ENCODE measurements at regions not wholly inside any gene's neighbourhood (a gene's known extent, or its start where the extent isn't known, plus 50 kb on each side); places are given as distances from the start of the nearest gene placed in this dataset.

GRCh38 chr17:79191270-79191934 lies 116.8 kb downstream of the ENGASE start:
- H3K4me3 ChIP-seq (ENCODE audit: control insufficient read depth, low read depth, low read length): no peak overlapping the region
- TF ChIP-seq, protein P1, sequence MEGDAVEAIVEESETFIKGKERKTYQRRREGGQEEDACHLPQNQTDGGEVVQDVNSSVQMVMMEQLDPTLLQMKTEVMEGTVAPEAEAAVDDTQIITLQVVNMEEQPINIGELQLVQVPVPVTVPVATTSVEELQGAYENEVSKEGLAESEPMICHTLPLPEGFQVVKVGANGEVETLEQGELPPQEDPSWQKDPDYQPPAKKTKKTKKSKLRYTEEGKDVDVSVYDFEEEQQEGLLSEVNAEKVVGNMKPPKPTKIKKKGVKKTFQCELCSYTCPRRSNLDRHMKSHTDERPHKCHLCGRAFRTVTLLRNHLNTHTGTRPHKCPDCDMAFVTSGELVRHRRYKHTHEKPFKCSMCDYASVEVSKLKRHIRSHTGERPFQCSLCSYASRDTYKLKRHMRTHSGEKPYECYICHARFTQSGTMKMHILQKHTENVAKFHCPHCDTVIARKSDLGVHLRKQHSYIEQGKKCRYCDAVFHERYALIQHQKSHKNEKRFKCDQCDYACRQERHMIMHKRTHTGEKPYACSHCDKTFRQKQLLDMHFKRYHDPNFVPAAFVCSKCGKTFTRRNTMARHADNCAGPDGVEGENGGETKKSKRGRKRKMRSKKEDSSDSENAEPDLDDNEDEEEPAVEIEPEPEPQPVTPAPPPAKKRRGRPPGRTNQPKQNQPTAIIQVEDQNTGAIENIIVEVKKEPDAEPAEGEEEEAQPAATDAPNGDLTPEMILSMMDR (IDR thresholded peaks at IDR 0.05; ENCODE audit: control insufficient read depth, insufficient read depth, low read depth, low read length, missing control alignments): no peak
- no peak for DNase-seq (ENCODE audit: low read depth)

- TF ChIP-seq, protein P1 (IDR thresholded peaks at IDR 0.05; ENCODE audit: control insufficient read depth, insufficient read depth, low read depth, low read length, missing control alignments): no peak
- H3K4me3 ChIP-seq (ENCODE audit: control insufficient read depth, low read depth, low read length): no peak overlapping the region
- no peak for DNase-seq (ENCODE audit: low read depth)
Measured at GRCh38 chr17:79189305-79189704, 114.7 kb downstream of the ENGASE start.

DNA sequence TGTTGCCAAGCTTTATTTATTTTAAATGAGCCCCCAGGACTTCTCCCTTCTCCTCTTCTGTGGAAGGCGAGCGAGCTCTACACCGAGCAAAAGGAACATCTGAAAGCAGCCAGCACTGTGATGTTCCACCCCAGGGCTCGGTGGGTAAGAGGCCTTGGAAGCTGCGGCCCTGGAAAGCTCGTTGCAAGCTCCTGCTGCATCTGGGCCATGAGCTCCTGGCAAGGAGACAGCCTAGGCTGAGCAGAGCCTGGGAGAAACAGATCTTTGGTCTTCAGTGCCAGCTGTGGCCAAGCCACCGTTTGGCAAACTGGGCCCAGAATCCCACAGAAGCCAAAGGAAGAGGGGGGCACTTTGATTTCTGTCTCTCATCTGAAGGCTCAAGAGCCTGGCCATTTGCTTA lies 114.1 kb downstream of the ENGASE start:
- DNase-seq (ENCODE audit: low read depth): no peak
- no peak overlapping the region for H3K4me3 ChIP-seq (ENCODE audit: control insufficient read depth, low read depth, low read length)
- TF ChIP-seq, protein P1 (IDR thresholded peaks at IDR 0.05; ENCODE audit: control insufficient read depth, insufficient read depth, low read depth, low read length, missing control alignments): no peak

DNA sequence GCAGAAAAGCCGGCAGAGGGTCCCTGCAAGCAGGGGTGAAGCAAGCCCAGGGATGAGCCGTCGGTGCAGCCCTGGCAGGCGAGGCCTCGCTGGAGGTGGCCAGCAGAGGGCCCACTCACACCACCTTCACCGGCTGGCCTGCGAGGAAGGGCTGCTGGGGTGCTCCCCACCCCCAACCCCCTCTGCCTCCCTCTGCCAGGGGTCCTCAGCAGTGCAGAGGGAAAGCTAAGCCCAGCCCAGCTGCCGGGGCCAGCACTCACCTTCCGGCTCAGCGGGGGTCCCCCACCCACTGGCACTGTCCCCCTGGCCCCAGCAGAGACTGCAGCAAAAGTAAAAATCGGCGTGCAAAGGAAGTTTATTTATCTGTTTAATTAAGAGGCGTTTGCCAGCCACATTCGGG lies 113.4 kb downstream of the ENGASE start:
- no peak overlapping the region for H3K4me3 ChIP-seq (ENCODE audit: control insufficient read depth, low read depth, low read length)
- DNase-seq (ENCODE audit: low read depth): no peak
- TF ChIP-seq, protein P1 (IDR thresholded peaks at IDR 0.05; ENCODE audit: control insufficient read depth, insufficient read depth, low read depth, low read length, missing control alignments): peak; percentile 62

DNA sequence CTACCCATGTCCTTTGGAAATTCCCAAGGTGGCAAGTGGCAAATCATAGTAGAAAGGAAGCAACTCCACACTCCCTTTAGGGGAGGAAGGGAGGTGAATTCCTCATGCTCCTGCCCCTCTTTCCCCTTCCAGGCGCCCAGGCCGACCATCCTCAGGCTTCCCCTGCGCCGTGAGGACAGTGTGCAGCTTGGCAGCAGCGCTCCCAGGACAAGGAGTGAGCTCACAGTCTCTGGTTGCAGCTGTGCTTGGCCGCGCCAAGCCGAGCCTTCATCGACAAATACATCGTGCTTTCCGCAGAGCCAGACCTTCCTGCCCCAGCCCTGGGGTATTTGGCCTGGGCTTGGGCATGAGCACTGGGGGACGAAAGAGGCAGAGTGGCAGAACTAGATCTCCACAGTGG lies 112.6 kb downstream of the ENGASE start:
- TF ChIP-seq, protein P1 (IDR thresholded peaks at IDR 0.05; ENCODE audit: control insufficient read depth, insufficient read depth, low read depth, low read length, missing control alignments): no peak
- DNase-seq (ENCODE audit: low read depth): no peak
- no peak overlapping the region for H3K4me3 ChIP-seq (ENCODE audit: control insufficient read depth, low read depth, low read length)

DNA sequence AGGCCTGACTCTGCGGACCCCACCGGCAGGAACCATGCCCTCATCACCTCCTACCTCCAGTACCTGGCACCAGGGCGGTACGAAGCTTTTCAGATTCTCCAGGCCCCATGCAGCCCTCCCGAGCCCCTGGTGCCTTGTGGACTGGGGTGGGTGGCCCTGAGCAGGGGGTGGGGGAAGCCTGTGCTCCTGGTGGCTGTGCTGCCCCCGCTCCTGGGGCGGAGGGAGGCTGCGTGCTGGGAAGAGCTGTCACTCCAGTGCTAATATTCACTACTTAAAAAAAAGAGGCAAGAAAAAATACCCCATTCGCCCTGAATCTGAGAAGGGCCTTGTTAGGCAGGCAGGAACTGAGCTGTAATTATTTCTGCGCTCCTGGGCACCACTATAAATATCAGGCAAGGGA lies 111.8 kb downstream of the ENGASE start:
- no peak overlapping the region for H3K4me3 ChIP-seq (ENCODE audit: control insufficient read depth, low read depth, low read length)
- no peak for DNase-seq (ENCODE audit: low read depth)
- TF ChIP-seq, protein P1 (IDR thresholded peaks at IDR 0.05; ENCODE audit: control insufficient read depth, insufficient read depth, low read depth, low read length, missing control alignments): no peak

All from AG09309 (cell line).